ENCODE measurements at regions not wholly inside any gene's neighbourhood (a gene's known extent, or its start where the extent isn't known, plus 50 kb on each side); places are given as distances from the start of the nearest gene placed in this dataset.

DNA sequence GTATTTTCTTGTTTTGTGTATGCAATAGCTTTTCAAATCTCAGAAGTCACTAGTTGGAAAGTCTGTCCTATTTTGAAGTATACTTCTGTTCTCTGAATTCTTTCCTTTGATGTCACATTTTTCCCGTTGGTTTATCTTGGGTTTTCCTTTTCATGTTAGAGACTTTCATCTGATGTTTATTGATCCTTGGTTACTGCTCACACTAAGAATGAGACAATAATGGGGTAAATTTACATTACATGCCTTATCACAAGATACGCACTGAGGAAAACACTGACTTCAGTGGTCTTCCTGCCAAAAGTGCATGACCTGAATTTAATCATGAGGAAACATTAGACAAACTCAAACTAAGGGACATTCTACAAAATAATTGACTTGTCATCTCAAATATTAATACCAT, 63.5 kb upstream of the C1GALT1 start (continued):
- TF ChIP-seq BRCA1 (IDR thresholded peaks at IDR 0.05; ENCODE audit: low read depth, low read length) (no peak), CREB1 (IDR thresholded peaks at IDR 0.05) (no peak)

DNA sequence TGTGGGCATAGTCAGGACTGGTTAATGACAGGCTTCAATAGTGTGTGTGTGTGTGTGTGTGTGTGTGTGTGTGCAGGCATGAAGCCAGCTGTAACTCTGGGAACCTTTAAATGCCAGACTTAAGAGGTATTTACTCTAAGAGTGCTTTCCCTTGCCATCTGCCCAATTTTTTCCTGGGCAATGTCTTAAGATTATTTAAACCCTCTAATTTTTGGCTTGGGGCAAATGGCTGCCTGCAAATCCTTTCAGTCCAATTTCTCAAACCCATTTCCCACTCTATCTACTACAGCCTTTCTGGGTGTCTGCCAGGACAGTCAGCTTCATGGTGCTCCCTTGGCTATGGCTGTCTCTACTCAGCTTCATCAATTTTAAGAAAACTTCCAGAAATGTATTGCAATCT, 62.6 kb upstream of the C1GALT1 start:
- CTCF ChIA-PET (ENCODE audit: partially characterized antibody) = interaction anchor here (2.3 kb wide), 1 partner anchor 16 kb away, joined by 11 read pairs; no protein-coding TSS in a partner anchor
- TF ChIP-seq HDAC6 (IDR thresholded peaks at IDR 0.05; ENCODE audit: low read depth, low read length) = no peak
- TF ChIP-seq, protein P1, sequence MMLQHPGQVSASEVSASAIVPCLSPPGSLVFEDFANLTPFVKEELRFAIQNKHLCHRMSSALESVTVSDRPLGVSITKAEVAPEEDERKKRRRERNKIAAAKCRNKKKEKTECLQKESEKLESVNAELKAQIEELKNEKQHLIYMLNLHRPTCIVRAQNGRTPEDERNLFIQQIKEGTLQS (IDR thresholded peaks at IDR 0.05; ENCODE audit: insufficient read depth, low read depth, low read length) = no peak
- TF ChIP-seq SIRT6 (IDR thresholded peaks at IDR 0.05; ENCODE audit: low read length) = no peak
- no peak for TF ChIP-seq CEBPB (IDR thresholded peaks at IDR 0.05; ENCODE audit: low read depth, low read length)
- TF ChIP-seq SIX5 (IDR thresholded peaks at IDR 0.05; ENCODE audit: low read depth, low read length) = no peak
- no peak for TF ChIP-seq POU5F1 (IDR thresholded peaks at IDR 0.05; ENCODE audit: low read depth, low read length)
- TF ChIP-seq EZH2 (IDR thresholded peaks at IDR 0.05; ENCODE audit: low read depth, low read length, severe bottlenecking) = no peak
- no peak for TF ChIP-seq KDM5A (IDR thresholded peaks at IDR 0.05; ENCODE audit: low read length)
- TF ChIP-seq POLR2A (IDR thresholded peaks at IDR 0.05; ENCODE audit: control extremely low read depth in 1 of 2, low read depth in 2 of 2, low read length in 2 of 2) = no peak
- TF ChIP-seq TAF1 (IDR thresholded peaks at IDR 0.05; ENCODE audit: low read depth, low read length) = no peak
- TF ChIP-seq RNF2 (IDR thresholded peaks at IDR 0.05; ENCODE audit: borderline replicate concordance, low read depth, low read length, missing control alignments, poor library complexity, severe bottlenecking) = no peak

More for the DNA sequence above, 62.6 kb upstream of the C1GALT1 start:
- H2BK5ac ChIP-seq (ENCODE audit: low read depth, low read length) = no peak overlapping the region
- no peak overlapping the region for H3K4me3 ChIP-seq (ENCODE audit: extremely low read depth in 1 of 4, insufficient read depth in 2 of 4, low read depth in 3 of 4, low read length in 4 of 4)
- no peak overlapping the region for H3K9ac ChIP-seq (replicated peaks in 1 of 4; ENCODE audit: extremely low read depth in 1 of 4, low read depth in 3 of 4, low read length in 3 of 4)
- DNase-seq (ENCODE audit: low read depth in 1 of 2, low spot score in 2 of 2) = no peak
- H3K4me1 ChIP-seq (replicated peaks in 1 of 4; ENCODE audit: control insufficient read depth in 3 of 4, insufficient read depth in 4 of 4, low read length in 3 of 4) = no peaks in the 10 kb centered on the region
- no peaks in the 10 kb centered on the region for H3K79me1 ChIP-seq (ENCODE audit: low read depth, low read length)
- no peak overlapping the region for H3K4me2 ChIP-seq (ENCODE audit: insufficient read depth in 1 of 2, low read depth in 2 of 2, low read length in 2 of 2)
- H3K18ac ChIP-seq (ENCODE audit: extremely low read depth, low read length) = no peak overlapping the region
- no peak for FAIRE-seq
- POLR2A ChIA-PET (ENCODE audit: partially characterized antibody) = no interaction called here
- H3K23me2 ChIP-seq (ENCODE audit: low read depth, low read length) = no peaks in the 10 kb centered on the region
- no peaks in the 10 kb centered on the region for H3K79me2 ChIP-seq (ENCODE audit: control insufficient read depth in 1 of 2, insufficient read depth in 2 of 2, low read length in 2 of 2)
- no peak overlapping the region for H4K5ac ChIP-seq (ENCODE audit: insufficient read length, low read depth, low read length)
- no peaks in the 10 kb centered on the region for H3K9me3 ChIP-seq (ENCODE audit: insufficient read depth in 2 of 2, low read depth in 1 of 2, low read length in 1 of 2)
- no peak overlapping the region for H2BK15ac ChIP-seq (ENCODE audit: low read length)
- H4K91ac ChIP-seq (replicated peaks; ENCODE audit: insufficient read length, low read length) = no peak overlapping the region
- no peak overlapping the region for H2AK5ac ChIP-seq (ENCODE audit: low read depth, low read length)
- H3K36me3 ChIP-seq (ENCODE audit: control insufficient read depth in 2 of 4, insufficient read depth in 4 of 4, low read length in 3 of 4) = no peaks in the 10 kb centered on the region
- H2BK20ac ChIP-seq (ENCODE audit: low read length) = no peak overlapping the region
- no peak overlapping the region for H3K56ac ChIP-seq (replicated peaks; ENCODE audit: insufficient read length, low read depth, low read length)
- no peak overlapping the region for H3K23ac ChIP-seq (ENCODE audit: insufficient read length)
- H2BK120ac ChIP-seq (replicated peaks; ENCODE audit: low read depth, low read length) = no peak overlapping the region
- no peak overlapping the region for H3K4ac ChIP-seq (replicated peaks; ENCODE audit: insufficient read length, low read depth, low read length)
- no peak overlapping the region for H2AFZ ChIP-seq (ENCODE audit: low read length)
- H3K27me3 ChIP-seq (replicated peaks in 1 of 4; ENCODE audit: control insufficient read depth in 3 of 4, extremely low read depth in 1 of 4, insufficient read depth in 3 of 4, low read length in 3 of 4) = no peaks in the 10 kb centered on the region
- no peaks in the 10 kb centered on the region for H4K20me1 ChIP-seq (replicated peaks in 1 of 2; ENCODE audit: control insufficient read depth in 1 of 2, insufficient read depth in 2 of 2, low read length in 2 of 2)
- H3K27ac ChIP-seq (ENCODE audit: low read depth, low read length) = no peak overlapping the region
- H3K14ac ChIP-seq (ENCODE audit: insufficient read length) = no peak overlapping the region
- H2BK12ac ChIP-seq (ENCODE audit: low read depth, low read length) = no peak overlapping the region
- H4K8ac ChIP-seq (ENCODE audit: extremely low read depth, insufficient read depth, low read length) = no peak overlapping the region
